ENCODE measurements at regions not wholly inside any gene's neighbourhood (a gene's known extent, or its start where the extent isn't known, plus 50 kb on each side); places are given as distances from the start of the nearest gene placed in this dataset.

DNA sequence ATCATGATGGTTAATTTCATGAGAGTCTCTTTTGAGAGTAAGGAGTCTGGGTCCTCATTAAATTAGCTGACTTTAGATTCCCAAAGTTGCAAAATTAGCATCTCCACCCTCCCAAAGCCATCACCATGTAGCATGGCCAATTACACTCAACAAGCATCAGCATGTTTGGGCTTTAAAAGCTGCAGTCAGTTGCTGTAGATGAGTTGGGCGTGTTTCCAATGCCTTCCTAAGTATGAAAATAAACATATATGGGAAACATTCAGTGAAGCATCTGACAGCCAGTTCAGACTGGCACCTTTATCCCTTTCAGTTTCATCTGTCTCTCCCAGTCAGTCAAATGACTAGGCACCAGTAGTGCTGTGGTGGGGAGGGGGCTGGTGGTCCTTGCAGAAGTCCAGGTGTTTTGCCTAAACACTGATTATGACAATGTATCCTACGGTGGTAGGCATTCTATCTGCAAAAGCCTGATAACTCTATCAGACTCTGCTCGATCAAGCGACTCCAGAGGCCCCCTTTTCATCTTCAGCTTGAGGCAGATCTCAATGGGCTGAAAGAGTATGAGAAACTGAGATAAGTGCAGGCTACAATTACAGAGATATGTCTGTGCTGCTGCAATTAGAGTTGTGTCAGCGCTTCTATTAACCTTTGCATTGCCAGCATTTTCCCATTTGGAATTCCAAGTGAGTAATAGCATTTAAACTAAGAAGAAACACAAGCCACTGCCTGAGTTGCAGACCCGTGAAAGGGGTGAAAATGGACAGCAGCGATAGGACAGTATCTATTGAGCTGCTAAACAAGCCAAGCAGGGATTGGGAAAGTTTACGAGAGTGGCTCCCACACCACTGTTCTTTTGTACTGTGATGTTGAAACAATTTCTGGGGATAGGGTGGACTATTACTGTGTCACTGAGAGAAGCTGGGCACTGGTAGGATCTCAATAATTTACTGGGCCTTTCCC is 67.3 kb upstream of the SPOPL start:
- no peaks in the 10 kb centered on the region for H3K27me3 ChIP-seq (ENCODE audit: low read depth)
- H3K27ac ChIP-seq (replicated peaks) = no peak overlapping the region
- no peaks in the 10 kb centered on the region for H3K9me3 ChIP-seq (replicated peaks)
- DNase-seq = no peak
- no peaks in the 10 kb centered on the region for H3K4me1 ChIP-seq
- H3K4me3 ChIP-seq = no peak overlapping the region
- intact Hi-C loops (cut with micrococcal nuclease) = no loop called here
- H3K36me3 ChIP-seq = no peaks in the 10 kb centered on the region
- TF ChIP-seq, protein P1, sequence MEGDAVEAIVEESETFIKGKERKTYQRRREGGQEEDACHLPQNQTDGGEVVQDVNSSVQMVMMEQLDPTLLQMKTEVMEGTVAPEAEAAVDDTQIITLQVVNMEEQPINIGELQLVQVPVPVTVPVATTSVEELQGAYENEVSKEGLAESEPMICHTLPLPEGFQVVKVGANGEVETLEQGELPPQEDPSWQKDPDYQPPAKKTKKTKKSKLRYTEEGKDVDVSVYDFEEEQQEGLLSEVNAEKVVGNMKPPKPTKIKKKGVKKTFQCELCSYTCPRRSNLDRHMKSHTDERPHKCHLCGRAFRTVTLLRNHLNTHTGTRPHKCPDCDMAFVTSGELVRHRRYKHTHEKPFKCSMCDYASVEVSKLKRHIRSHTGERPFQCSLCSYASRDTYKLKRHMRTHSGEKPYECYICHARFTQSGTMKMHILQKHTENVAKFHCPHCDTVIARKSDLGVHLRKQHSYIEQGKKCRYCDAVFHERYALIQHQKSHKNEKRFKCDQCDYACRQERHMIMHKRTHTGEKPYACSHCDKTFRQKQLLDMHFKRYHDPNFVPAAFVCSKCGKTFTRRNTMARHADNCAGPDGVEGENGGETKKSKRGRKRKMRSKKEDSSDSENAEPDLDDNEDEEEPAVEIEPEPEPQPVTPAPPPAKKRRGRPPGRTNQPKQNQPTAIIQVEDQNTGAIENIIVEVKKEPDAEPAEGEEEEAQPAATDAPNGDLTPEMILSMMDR (IDR thresholded peaks at IDR 0.05; ENCODE audit: borderline replicate concordance) = no peak

DNA sequence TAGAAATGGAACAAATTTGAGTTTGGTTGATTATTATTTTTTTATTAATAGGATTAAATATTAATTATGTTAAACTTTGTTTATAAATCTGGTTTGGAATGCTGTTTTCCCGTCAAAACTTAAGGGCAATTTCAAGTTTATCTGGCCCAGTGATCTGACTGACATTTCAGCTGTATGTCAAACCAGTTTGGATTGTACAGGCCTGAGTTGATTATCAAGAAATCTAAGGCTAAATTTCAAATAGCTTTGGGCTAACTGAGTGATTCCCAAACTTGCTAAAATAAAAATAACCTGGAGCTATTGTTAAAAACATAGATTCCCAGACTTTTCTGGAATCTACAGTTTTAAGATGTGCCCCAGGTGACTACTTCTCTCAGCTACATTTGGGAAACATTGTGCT is 65.9 kb upstream of the SPOPL start:
- Histone ChIP-seq H3K36me3 (no peaks in the 10 kb centered on the region), H3K4me1 (no peaks in the 10 kb centered on the region), H3K9me3 (replicated peaks) (no peaks in the 10 kb centered on the region), H3K27me3 (ENCODE audit: low read depth) (no peaks in the 10 kb centered on the region), H3K27ac (replicated peaks) (no peak overlapping the region), H3K4me3 (no peak overlapping the region)
- no peak for DNase-seq
- intact Hi-C loops (cut with micrococcal nuclease) = no loop called here
- TF ChIP-seq, protein P1 (IDR thresholded peaks at IDR 0.05; ENCODE audit: borderline replicate concordance) = no peak

DNA sequence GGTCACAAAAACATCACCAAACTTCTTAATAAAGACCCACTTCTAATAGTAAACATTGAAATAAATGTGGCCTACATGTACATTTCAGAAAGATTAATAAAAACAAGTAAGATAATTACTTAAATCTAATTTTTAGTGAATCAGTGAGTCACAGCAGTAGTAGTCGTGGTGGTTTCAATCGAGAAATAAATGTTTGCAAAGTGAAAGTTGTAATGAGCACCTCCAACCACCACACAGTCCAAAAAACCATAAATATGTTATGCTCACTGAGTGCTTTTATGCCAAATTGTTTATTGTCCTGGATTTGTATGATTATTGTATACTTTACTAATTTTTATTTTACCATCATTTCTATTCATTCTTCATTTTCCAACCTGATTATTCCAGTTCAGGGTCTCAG is 61.8 kb upstream of the SPOPL start:
- intact Hi-C loops (cut with micrococcal nuclease) = no loop called here
- TF ChIP-seq, protein P1 (IDR thresholded peaks at IDR 0.05; ENCODE audit: borderline replicate concordance) = no peak
- no peaks in the 10 kb centered on the region for H3K4me1 ChIP-seq

DNA sequence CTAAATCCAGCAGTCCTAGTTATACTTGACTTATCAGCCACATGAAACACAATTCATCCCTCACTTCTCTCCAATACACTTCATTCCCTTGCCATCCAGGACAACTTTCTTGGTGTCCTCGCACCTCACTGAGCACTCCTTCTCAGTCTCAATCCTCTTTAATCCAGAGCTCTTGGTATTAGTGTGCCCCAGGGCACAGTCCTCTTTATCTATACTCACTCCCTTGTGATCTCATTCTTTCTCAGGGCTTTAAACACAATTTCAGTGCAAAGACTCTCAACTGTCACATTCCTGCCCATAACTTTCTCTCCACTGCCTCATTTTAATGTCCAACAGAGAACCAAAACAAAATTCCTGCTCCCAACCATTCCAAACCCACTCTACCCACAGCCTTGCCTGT is 60.8 kb upstream of the SPOPL start:
- H3K4me3 ChIP-seq = no peak overlapping the region
- H3K9me3 ChIP-seq (replicated peaks) = no peaks in the 10 kb centered on the region
- H3K27me3 ChIP-seq (ENCODE audit: low read depth) = no peaks in the 10 kb centered on the region
- no peaks in the 10 kb centered on the region for H3K36me3 ChIP-seq
- no peak overlapping the region for H3K27ac ChIP-seq (replicated peaks)
- no peak for DNase-seq
- TF ChIP-seq, protein P1 (IDR thresholded peaks at IDR 0.05; ENCODE audit: borderline replicate concordance) = no peak
- no peaks in the 10 kb centered on the region for H3K4me1 ChIP-seq
- intact Hi-C loops (cut with micrococcal nuclease) = no loop called here

More for the DNA sequence above, 61.8 kb upstream of the SPOPL start:
- Histone ChIP-seq H3K27me3 (ENCODE audit: low read depth) (no peaks in the 10 kb centered on the region), H3K27ac (replicated peaks) (no peak overlapping the region), H3K4me3 (no peak overlapping the region), H3K9me3 (replicated peaks) (no peaks in the 10 kb centered on the region), H3K36me3 (no peaks in the 10 kb centered on the region)
- DNase-seq = no peak

DNA sequence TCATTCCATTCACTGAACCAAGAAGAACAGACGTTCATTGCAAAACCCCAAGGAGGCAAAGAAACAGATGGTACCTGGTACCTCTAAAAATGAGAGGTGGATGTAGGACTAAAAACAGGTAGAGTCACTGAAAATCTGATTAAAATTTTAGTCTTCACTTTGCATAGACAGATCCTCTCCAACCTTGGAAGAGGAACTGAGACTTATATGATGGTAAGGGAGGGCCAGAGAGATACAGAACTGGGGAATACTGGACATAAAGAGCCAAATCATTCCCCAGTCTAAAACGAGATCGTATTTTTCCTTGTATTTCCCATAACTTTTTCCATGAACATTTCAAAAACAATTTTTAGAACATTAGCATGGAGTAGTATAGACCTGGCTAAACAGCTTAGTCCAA is 59.7 kb upstream of the SPOPL start:
- no peaks in the 10 kb centered on the region for H3K27me3 ChIP-seq (ENCODE audit: low read depth)
- H3K27ac ChIP-seq (replicated peaks) = no peak overlapping the region
- no peaks in the 10 kb centered on the region for H3K36me3 ChIP-seq
- no peaks in the 10 kb centered on the region for H3K9me3 ChIP-seq (replicated peaks)
- H3K4me3 ChIP-seq = no peak overlapping the region
- intact Hi-C loops (cut with micrococcal nuclease) = no loop called here
- TF ChIP-seq, protein P1 (IDR thresholded peaks at IDR 0.05; ENCODE audit: borderline replicate concordance) = no peak
- no peaks in the 10 kb centered on the region for H3K4me1 ChIP-seq
- no peak for DNase-seq

Measured in left ventricle myocardium inferior (tissue), 1 donor.